DND-41 (cell line): ENCODE measurements at regions not wholly inside any gene's neighbourhood (a gene's known extent, or its start where the extent isn't known, plus 50 kb on each side); places are given as distances from the start of the nearest gene placed in this dataset.

Experiments
- ATAC-seq: fragments of 200-7000 bp; cut with Tn5 transposase; 3 replicates; pipeline ENCODE4 v1.9.1; 2021; ENCODE audit warnings: low read depth; ENCODE audit not compliant: insufficient read depth
- DNase-seq: peaks from one replicate; pipeline ENCODE4 v3.0.0-alpha.2; 2020
- H2AFZ ChIP-seq: 2 replicates; pipeline ENCODE4 v1.6.0; 2012; ENCODE audit warnings: low read depth, low read length
- H3K27ac ChIP-seq: 2 replicates; pipeline ENCODE4 v1.5.1; 2012; ENCODE audit warnings: low read length, inconsistent platforms
- H3K27me3 ChIP-seq: fragments of 200-600 bp; sonication (generic); 2 replicates; pipeline ENCODE4 v1.6.0; 2012; ENCODE audit warnings: low read length, mild to moderate bottlenecking, inconsistent platforms; ENCODE audit not compliant: insufficient read depth, poor library complexity
- H3K36me3 ChIP-seq: 2 replicates; pipeline ENCODE4 v1.5.1; 2012; ENCODE audit warnings: low read length, inconsistent platforms; ENCODE audit not compliant: insufficient read depth
- H3K4me1 ChIP-seq: 2 replicates; pipeline ENCODE4 v1.5.1; 2012; ENCODE audit warnings: mild to moderate bottlenecking, low read length; ENCODE audit not compliant: insufficient read depth
- H3K4me2 ChIP-seq: 2 replicates; pipeline ENCODE4 v1.6.0; 2012; ENCODE audit warnings: mild to moderate bottlenecking, moderate library complexity, low read length, inconsistent platforms; ENCODE audit not compliant: insufficient read depth
- H3K4me3 ChIP-seq, 2 experiments: fragments of 200-600 bp in 1 of 2; shearing (Covaris generic) in 1 of 2; 2 replicates each; pipeline ENCODE4 v1.5.1; 2012 to 2016; ENCODE audit warnings: inconsistent platforms in 2 of 2, low read length in 2 of 2, mild to moderate bottlenecking in 2 of 2, low read depth in 1 of 2, moderate library complexity in 1 of 2
- H3K79me2 ChIP-seq: 2 replicates; pipeline ENCODE4 v1.6.0; 2012; ENCODE audit warnings: low read length, inconsistent platforms; ENCODE audit not compliant: insufficient read depth
- H3K9ac ChIP-seq: 2 replicates; pipeline ENCODE4 v1.6.0; 2012; ENCODE audit warnings: low read depth, mild to moderate bottlenecking, inconsistent platforms, low read length, moderate library complexity
- H3K9me3 ChIP-seq: 2 replicates; pipeline ENCODE4 v1.5.1; 2012; ENCODE audit warnings: low read length, moderate library complexity, mild to moderate bottlenecking, inconsistent platforms; ENCODE audit not compliant: insufficient read depth, severe bottlenecking
- H4K20me1 ChIP-seq: 2 replicates; pipeline ENCODE4 v1.6.0; 2012; ENCODE audit warnings: low read length; ENCODE audit not compliant: insufficient read depth
- EZH2 ChIP-seq: IDR thresholded peaks from 3 replicates; pipeline ENCODE4 v1.6.1; 2012; ENCODE audit warnings: borderline replicate concordance, low read depth, mild to moderate bottlenecking, moderate library complexity, low read length, inconsistent platforms; ENCODE audit not compliant: severe bottlenecking
- TF ChIP-seq, protein P1 (sequence below): IDR thresholded peaks from 2 replicates; pipeline ENCODE4 v1.5.1; 2012; ENCODE audit warnings: borderline replicate concordance, low read length, moderate library complexity, mild to moderate bottlenecking; ENCODE audit not compliant: poor library complexity, severe bottlenecking; ENCODE audit errors: extremely low read depth

DNA sequence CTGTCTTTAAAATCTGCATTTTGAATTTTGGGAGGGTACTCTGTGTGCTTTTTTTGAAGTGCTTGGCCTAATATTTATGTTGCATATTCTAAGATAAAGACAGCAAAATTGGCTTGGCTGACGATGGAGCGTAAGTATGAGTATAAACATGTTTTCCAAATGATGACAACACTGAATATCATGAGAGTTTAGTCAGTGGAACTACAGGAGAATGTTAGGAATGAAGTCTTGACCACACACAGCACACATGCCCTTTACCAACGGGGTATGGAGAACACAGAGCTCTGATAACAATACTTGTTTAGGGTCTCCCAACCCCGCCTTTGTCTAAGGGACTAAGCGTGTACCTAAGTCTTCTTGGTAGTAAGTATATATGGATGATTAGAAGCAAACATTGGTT lies 253.9 kb upstream of the FZD8 start:
- H2AFZ ChIP-seq = no peak overlapping the region
- no peaks in the 10 kb centered on the region for H3K9me3 ChIP-seq
- H3K79me2 ChIP-seq = no peaks in the 10 kb centered on the region
- no peaks in the 10 kb centered on the region for H4K20me1 ChIP-seq
- TF ChIP-seq EZH2 = no peak
- TF ChIP-seq, protein P1, sequence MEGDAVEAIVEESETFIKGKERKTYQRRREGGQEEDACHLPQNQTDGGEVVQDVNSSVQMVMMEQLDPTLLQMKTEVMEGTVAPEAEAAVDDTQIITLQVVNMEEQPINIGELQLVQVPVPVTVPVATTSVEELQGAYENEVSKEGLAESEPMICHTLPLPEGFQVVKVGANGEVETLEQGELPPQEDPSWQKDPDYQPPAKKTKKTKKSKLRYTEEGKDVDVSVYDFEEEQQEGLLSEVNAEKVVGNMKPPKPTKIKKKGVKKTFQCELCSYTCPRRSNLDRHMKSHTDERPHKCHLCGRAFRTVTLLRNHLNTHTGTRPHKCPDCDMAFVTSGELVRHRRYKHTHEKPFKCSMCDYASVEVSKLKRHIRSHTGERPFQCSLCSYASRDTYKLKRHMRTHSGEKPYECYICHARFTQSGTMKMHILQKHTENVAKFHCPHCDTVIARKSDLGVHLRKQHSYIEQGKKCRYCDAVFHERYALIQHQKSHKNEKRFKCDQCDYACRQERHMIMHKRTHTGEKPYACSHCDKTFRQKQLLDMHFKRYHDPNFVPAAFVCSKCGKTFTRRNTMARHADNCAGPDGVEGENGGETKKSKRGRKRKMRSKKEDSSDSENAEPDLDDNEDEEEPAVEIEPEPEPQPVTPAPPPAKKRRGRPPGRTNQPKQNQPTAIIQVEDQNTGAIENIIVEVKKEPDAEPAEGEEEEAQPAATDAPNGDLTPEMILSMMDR = no peak
- H3K4me3 ChIP-seq = no peak overlapping the region
- no peak overlapping the region for H3K27ac ChIP-seq
- no peak overlapping the region for H3K9ac ChIP-seq
- no peak overlapping the region for H3K4me2 ChIP-seq
- H3K36me3 ChIP-seq = no peaks in the 10 kb centered on the region
- no peaks in the 10 kb centered on the region for H3K4me1 ChIP-seq
- H3K27me3 ChIP-seq = no peaks in the 10 kb centered on the region
- ATAC-seq (no peak), DNase-seq (no peak)

DNA sequence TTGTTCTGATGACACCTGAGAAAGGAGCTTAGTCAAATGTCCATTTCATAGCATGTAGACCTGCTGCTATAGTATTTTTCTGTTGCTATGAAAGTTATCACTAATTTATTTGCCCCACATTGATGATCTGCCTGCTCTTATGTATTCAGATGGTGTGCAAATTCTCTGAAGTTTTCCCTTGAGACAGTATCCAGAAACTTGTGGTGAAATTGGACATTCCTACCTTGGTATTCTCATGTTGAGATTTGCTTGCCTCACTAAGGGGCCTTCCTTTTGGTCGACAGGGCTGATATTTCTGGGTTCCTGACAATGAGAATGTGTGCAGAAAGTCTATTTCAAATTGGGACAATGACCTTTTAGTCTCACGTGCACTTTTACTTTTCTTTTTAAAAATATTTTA lies 253.2 kb upstream of the FZD8 start:
- ATAC-seq = no peak
- H3K27me3 ChIP-seq = no peaks in the 10 kb centered on the region

DNA sequence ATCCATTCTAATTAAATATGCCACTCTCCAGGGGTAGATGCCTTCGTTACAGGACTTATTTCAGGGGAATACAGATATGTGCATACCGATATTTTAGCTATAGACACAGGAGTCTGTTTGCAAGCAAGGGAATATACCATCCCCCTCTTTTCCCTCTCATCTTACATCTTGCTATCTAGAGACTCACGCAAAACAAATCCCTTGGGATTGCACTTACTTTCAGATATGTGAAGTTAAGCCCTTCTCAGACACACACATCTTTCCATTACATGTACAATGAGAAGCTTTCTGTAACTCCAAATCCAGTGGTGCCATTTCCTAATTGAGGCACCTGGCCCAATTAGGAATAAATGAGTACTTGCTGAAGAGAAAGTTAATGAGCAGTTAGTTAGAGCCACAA lies 250.4 kb upstream of the FZD8 start:
- Histone ChIP-seq H2AFZ (no peak overlapping the region), H3K9me3 (no peaks in the 10 kb centered on the region), H3K79me2 (no peaks in the 10 kb centered on the region), H3K27me3 (no peaks in the 10 kb centered on the region), H3K9ac (no peak overlapping the region), H4K20me1 (no peaks in the 10 kb centered on the region), H3K4me3 (no peak overlapping the region), H3K36me3 (no peaks in the 10 kb centered on the region), H3K27ac (no peak overlapping the region), H3K4me1 (no peaks in the 10 kb centered on the region), H3K4me2 (no peak overlapping the region)
- no peak for TF ChIP-seq EZH2
- TF ChIP-seq, protein P1 = no peak
- ATAC-seq (no peak), DNase-seq (no peak)

More for the DNA sequence above, 253.2 kb upstream of the FZD8 start:
- Histone ChIP-seq H4K20me1 (no peaks in the 10 kb centered on the region), H3K36me3 (no peaks in the 10 kb centered on the region), H3K4me3 (no peak overlapping the region), H3K9me3 (no peaks in the 10 kb centered on the region), H3K79me2 (no peaks in the 10 kb centered on the region), H3K27ac (no peak overlapping the region), H2AFZ (no peak overlapping the region), H3K4me2 (no peak overlapping the region), H3K4me1 (no peaks in the 10 kb centered on the region), H3K9ac (no peak overlapping the region)
- no peak for DNase-seq
- TF ChIP-seq, protein P1 = no peak
- TF ChIP-seq EZH2 = no peak
